IPS DF 19.7 (cell line): ENCODE measurements at regions not wholly inside any gene's neighbourhood (a gene's known extent, or its start where the extent isn't known, plus 50 kb on each side); places are given as distances from the start of the nearest gene placed in this dataset.
"Not testable (repeated sequence)": the region's sequence is repeated elsewhere in the genome, so short reads cannot be mapped to it uniquely, and the experiment has no call there.

Source experiments
- DNase-seq: peaks from one replicate; pipeline ENCODE4 v3.0.0-alpha.2; 2013; ENCODE audit warnings: low read depth, low spot score

DNA sequence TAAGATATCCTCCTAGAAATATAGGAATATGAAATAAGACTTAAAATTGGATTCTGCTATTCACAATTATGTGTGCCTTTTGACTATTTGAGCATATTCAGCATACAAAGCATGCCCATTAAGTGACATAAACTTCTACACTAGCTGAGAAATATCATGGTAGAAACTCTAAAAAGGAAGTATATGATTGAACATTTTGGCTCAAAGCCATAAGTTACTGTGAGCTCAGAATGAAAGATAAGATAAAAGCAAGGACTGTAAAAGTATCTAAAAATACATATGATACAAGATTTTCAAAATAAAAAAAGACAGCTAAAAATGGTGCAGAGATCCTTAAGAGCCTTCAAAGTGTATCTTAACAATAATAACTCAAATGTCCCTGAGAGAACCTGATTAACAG is 340.5 kb upstream of the SLC39A10 start:
- no peak for DNase-seq

DNA sequence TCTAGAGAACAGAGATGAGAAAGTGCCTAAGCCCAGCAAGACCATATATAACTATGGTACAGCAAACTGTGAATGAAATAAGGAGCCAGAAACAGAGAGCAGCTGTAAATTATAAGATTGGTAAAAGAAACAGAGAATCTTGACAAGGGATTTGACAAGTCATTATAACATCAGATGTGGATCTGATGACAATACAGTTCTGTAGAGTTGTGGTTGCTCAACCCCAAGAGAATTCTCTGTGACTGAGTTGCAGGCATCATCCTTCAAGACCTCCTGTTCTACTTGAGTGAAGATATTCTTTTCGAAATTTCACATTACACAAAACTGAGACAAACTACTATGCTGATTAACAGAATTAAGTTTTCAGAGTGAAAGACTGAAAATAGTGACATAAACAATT is 343.1 kb upstream of the SLC39A10 start:
- no peak for DNase-seq

DNA sequence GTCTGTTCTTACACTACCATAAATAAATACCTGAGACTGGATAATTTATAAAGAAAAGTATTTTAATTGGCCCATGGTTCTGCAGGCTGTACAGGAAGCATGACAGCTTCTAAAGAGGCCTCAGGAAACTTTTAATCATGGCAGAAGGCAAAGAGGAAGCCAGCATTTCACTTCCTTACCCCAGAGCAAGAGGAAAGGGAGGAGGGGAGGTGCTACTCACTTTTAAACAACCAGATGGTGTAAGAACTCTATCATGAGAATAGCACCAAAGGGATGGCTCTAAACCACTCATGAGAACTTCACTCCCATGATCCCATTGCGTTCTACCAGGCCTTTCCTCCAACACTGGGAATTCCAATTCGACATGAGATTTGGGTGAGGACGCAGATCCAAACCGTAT is 344.4 kb upstream of the SLC39A10 start:
- DNase-seq: no peak

DNA sequence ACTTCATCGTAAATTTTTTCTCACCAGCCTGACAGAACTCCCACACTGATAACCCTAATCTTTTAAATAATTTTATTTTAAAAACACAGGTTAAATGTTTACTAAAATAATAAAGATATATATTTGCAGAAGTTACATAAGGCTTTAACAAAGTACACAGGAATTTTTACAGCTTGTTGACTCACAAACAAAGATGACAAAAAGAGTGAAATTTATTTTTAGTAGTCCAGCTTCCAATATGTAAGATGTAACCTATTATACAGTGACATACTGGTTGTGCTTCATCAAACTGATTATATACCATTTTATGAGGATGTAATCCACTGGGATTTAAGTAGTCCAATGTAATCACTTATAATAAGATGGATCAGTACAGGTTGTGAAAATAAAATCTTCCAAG is 348.9 kb upstream of the SLC39A10 start:
- no peak for DNase-seq

DNA sequence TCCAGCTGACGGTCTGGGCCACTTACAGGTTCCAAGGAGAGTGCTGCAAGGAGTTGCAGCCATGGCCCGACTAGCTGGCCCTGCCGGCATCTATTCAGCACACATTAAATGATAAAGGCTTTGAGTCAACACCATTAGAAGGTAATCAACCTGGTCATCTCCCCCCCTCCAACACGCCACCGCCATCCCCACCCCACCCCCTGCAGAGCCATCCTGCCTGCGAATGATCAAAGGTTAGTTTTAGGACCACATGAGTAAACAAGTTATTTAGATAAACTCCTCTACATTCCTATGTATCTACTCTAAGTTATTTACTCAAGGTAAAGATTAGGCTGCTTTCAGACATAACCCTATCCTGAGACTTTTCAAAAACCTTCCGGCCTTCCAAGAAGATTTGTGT is 349.3 kb upstream of the SLC39A10 start:
- no peak for DNase-seq

DNA sequence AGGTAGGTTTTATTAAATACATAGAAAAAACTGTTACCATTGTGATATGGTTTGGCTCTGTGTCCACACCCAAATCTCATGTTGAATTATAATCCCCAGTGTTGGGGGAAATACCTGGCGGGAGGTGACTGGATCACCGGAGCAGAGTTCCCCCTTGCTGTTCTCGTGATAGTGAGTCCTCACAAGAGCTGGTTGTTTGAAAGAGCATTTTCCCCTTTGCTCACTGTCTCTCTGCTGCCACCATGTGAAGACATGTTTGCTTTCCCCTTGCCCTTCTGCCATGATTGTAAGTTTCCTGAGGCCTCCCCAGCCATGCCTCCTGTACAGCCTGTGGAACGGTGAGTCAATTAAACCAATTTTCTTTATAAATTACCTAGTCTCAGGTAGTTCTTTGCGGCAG is 352.7 kb upstream of the SLC39A10 start:
- peak; percentile 56 for DNase-seq

DNA sequence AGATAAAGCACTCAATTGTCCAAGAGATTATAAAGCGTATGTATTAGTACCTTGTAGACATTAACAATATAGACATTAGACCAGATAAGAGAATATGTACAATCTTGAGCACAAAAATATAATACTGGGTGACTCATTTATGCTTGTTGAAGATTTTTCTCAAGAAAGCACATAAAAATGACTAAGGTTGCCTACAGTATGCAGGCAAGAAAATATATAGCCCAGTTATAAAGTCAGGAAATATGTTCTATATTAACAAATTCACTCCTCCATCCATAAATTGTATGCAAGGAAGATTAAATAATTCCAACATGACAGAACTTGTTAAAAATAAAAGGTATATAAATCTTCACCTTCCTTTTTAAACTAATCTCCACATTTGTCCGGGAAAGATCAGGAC is 356.4 kb upstream of the SLC39A10 start:
- DNase-seq: no peak

DNA sequence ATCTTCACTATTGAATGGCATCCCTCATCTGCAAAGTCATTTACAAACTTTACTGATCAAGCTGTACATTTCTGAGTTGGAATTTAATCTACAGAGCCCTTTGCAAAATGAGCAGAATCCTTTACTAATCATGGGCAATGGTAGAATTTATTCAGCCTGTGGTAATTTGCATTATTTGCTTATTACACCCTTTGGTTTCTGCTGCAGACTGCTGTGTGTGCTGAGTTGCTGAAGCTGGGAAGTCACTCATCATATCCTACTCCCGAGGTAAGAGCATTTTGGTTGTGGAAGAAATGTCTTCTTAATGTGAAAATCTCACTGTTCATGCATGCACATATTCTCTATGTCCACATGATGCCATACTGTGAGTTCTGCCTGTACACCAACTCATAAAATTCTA is 357.4 kb upstream of the SLC39A10 start:
- no peak for DNase-seq

DNA sequence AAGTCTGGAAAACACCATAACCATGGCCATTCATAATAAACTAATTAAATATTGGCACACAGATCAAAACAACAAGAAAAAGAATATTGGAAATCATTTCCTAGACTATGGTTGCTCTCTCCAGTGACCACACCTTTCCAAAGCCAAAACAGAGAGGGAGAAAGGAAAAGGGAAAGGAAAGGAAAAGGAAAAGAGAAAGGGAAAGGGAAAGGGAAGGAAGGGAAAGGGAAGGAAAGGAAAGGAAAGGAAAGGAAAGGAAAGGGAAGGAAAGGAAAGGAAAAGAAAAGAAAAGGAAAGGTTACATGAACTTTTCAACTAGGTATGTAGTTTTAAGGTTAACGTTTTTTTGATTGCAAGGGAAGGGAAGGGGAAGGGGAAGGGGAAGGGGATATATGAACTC is 360.5 kb upstream of the SLC39A10 start:
- DNase-seq: no peak

DNA sequence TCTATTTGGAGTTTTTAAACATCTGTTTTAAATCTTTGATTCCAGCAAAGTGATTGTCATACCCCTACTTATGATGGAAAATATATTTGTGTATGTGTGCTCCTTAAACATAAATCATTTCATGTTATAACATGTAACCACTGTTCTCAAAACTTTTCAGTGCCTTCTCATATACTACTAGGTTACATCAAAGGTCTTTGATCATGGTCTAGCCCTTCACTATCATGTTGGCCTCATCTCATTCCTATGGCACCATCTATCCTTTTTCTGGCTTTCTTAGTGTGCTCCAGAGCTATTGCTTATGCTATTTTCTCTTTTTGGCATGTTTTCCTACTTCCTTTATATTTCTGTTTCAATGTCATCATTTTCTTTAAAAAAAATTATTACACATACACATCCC is 367.9 kb upstream of the SLC39A10 start:
- no peak for DNase-seq

DNA sequence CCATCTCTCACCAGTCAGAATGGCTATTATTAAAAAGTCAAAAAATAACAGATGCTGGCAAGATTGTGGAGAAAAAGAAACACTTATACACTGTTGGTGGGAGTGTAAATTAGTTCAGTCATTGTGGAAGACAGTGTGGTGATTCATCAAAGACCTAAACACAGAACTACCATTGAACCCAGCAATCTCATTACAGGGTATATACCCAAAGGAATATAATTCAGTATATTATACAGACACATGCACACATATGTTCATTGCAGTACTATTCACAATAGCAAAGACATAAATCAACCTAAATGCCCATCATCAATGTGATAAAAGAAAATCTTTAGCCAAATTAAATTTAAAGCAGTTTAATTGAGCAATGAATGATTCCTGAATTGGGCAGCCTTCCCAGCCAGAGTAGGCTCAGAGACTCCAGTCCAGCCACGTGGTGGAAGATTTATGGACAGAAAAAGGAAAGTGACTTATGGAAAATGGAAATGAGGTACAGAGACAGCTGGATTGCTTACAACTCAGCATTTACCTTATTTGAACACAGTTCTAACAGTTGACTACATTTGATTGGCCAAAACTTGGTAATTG is 377.1 kb upstream of the SLC39A10 start:
- DNase-seq: no peak

DNA sequence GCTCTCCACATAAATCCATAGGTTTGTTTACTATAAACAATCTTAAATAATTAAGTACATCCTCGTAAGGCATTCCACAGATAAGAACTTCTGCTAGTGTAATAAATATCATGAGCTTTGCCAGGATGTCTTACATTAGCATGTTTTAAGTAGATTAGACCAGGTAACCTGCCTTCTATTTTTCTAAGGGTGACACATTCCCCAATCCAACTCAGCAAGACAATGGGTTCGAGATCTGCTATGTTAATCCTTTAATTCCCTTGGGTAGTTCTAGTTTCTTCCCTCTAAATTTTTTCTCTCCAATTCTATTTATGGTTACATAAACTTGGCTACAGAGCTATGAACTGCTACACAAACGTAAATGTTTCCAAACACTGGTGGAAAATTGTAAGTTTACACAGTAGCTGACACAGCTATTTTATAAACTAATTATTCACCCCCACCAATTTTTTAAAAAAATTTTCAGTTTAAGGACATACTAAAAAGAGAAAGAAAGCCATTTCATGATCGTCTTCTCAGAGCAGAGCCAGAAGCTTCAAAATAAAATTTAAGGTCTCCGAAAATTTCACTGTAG is 386.5 kb upstream of the SLC39A10 start:
- DNase-seq: no peak

DNA sequence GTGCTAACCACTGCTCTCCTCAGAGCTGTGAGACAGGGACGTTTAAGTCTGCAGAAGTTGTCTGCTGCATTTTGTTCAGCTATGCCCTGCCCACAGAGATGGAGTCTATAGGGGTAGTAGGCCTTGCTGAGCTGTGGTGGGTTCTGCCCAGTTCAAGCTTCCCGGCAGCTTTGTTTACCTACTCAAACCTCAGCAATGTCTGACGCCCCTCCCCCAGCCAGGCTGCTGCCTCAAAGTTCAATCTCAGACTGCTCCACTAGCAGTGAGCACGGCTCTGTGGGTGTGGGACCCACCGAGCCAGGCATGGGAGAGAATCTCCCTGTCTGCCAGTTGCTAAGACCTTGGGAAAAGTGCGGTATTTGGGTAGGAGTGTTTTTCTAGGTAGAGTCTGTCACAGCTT is 387.8 kb upstream of the SLC39A10 start:
- DNase-seq: no peak

DNA sequence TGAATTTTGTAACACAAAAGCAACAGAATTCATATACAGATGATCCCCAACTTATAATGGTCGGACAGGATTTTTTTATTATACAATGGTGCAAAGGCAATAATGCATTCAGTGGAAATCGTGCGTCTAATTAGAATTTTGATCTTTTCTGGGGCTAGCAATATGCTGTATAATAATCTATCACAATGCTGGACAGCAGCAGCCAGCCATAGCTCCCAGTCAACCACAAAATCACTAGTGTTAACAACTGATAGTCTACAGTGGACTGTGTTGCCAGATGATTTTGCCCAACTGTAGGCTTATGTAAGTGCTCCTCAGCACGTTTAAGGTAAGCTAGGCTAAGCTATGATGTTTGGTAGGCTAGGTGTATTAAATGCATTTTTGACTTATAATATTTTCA is 399.0 kb upstream of the SLC39A10 start:
- no peak for DNase-seq

DNA sequence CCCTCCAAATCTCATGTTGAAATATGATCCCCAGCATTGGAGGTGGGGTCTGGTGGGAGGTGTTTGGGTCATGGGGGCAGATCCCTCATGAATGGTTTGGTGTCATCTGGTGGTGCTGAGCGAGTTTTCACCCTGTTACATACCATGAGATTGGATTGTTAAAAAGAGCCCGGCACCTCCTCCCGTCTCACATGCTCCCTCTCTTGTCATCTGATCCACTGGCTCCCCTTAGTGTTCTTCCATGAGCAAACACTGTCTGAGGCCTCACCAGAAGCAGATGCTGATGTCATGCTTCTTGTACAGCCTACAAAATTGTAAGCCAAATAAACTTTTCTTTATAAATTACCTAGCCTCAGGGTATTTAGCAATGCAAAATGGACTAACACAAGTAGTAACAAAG is 405.0 kb upstream of the SLC39A10 start:
- peak; percentile 50 for DNase-seq

DNA sequence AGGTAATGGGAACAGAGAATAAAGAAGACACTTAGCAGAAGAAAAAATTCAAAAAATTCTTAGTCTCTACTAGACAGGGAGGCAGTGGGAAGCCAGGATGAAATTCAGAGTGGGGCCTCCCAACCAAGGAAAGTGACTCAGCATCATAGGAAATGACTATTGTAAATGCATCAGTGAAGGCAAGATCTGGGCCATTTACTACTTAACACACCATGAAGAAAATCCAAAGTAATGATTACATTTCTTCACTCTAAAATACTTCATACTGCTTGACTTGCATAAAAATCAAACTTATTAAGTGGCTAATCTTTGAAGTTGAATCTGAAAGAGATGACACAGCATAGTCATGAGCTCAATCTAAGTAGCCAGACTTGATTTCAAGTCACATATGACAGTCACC is 405.8 kb upstream of the SLC39A10 start:
- no peak for DNase-seq

DNA sequence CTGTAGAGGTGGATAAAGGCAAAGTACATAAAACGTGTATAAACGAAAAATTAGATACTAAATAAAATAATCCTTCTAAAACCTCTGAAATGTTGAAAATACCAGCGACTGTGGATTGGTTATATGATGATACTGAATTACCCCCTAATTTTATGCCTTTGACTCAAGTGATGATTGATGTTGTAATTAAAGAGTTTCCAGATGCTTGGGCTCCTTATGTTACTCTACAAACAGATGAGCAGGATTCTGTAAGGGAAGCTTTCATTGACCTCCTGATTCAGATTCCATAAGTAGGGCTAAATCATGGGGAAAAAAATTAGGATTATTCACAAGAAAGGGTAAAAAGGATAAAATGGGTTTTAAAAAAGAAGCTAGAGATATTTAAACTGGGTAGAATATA is 418.2 kb upstream of the SLC39A10 start:
- no peak for DNase-seq

DNA sequence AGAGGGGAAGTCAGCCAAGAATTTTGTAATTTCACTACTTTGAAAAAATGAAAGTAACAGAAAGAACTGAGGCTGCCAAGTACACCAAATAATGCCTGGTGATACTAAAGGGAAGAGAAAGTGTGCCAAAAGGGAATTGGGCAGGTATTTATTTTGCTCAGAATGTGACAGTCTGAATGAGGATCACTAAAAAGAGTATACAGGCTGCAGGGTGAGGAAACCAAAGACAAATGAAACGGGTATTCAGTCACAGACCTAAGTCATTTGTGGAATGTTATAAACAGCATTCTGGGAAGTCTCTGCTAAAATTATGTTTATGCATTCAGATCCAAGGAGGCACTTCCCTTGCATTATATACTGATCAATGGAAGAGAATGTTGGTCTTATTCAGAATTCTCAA is 418.6 kb upstream of the SLC39A10 start:
- no peak for DNase-seq

DNA sequence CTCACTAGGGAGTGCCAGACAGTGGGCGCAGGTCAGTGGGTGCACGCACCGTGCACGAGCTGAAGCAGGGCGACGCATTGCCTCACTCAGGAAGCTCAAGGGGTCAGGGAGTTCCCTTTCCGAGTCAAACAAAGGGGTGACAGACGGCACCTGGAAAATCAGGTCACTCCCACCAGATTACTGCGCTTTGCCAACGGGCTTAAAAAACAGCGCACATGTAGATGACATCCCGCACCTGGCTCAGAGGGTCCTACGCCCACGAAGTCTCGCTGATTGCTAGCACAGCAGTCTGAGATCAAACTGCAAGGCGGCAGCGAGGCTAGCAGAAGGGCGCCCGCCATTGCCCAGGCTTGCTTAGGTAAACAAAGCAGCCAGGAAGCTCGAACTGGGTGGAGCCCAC is 428.5 kb upstream of the SLC39A10 start:
- DNase-seq: not testable (repeated sequence)

DNA sequence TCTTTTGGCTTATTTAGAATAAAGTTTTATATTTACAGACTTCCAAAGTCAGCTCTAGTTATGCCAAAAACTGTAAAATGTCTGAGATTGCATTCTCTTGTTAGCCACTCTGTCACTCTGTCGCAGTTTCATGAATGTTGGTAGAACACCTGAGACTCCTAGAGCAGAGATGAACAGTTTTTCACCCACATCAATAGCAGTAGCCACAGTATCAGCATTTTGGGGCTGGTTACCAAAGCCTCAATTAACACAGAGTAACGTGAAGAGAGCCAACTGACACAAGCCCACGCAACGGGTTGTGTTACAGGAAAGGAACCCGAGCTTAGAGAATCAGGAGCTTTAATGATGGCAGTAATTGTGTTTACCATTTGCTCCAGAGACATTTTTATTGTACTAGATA is 443.0 kb upstream of the SLC39A10 start:
- DNase-seq: no peak

DNA sequence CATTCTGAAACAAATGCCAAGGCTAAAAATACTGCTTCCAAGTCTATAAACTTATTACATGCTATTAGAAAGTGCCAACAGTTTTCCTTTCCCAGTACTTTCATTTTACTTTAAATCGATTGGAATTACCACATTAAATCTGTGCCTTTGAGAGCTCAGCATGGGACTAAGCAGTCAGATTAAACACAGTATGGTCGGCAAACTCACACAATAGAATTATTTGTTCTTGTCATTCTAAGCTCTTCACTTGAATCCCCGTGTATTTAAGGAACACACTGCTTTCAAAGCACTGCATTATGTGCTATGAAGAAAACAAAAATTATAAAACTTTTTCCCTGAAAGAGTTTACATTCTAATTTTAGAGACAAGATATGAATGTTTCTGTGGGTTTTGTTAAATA is 444.4 kb upstream of the SLC39A10 start:
- DNase-seq: no peak

DNA sequence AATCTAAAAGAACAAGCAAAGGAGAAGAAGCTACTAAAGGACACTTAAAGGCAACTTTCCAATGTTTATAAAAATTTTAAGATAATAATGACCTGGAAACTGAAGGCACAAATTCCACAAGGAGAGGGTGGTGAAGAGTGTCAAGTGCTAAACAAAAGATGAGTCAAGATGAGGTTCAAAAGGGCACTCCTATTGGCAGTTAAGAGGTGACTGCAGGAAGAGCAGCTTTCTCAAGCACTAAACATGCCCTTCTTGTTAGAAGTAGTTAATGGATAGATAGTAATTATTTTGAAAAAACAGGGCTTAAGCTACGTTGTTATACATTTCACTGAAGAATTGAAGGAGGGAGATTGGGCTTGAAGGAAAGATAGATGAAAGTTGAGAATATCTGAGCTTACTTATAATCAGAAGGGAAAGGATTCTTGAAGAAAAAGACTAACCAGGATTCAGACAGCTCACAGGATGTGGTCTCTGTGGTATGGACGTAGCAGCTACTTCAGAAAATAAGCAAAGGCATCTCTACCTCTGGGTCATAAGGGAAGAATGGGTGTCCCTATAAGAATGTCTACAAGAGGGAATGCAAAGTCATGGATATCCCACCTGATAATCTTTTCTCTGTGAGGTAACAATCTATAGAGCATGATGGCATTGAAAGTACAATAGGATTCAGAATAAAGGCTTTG is 454.7 kb upstream of the SLC39A10 start:
- DNase-seq: no peak

DNA sequence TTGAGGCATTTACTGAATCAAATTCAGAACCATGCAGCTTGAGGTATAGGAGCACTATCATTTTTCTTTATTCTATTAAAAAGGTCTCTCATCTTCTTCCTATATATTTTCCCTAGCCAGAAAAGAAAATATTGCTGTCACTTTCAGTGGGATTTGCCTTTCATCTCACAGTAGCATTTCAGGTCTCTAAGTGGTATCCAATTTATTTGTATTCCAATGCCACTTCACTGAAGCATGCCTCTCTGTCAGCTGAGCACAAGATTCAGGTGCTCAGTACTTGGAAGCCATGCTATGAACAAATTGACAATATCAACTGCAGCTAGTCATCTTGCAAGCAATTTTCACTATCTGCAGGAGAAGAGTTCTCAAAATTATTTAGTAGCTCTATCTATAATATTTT is 457.2 kb upstream of the SLC39A10 start:
- DNase-seq: no peak
